AG09309 (cell line): ENCODE measurements at regions not wholly inside any gene's neighbourhood (a gene's known extent, or its start where the extent isn't known, plus 50 kb on each side); places are given as distances from the start of the nearest gene placed in this dataset.

ENCODE experiments used
- DNase-seq: peaks from one replicate; pipeline ENCODE4 v3.0.0-alpha.2; 2010; ENCODE audit warnings: low read depth
- H3K4me3 ChIP-seq: 2 replicates; pipeline ENCODE4 v1.5.1; 2011; ENCODE audit warnings: mild to moderate bottlenecking, low read depth, low read length, moderate library complexity; ENCODE audit not compliant: control insufficient read depth
- TF ChIP-seq, protein P1 (sequence below): IDR thresholded peaks from 2 replicates; pipeline ENCODE4 v1.5.1; 2011; ENCODE audit warnings: mild to moderate bottlenecking, low read depth, low read length, inconsistent platforms; ENCODE audit not compliant: insufficient read depth, control insufficient read depth; ENCODE audit errors: missing control alignments

DNA sequence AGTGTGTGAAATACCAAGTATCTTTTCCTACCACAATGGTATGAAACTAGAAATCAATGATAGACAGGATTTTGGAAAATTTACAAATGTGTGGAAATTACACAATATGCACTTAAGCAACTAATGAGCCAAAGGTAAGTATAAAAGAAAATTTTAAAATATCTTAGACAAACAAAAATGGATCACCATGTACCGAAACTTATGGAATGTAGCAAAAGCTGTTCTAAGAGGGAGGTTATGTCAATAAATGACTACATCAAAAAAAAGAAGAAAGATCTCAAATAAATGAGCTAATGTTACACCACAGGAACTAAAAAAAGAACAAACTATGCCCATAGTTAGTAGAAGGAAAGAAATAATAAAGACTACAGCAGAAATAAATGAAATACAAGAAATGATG, 1084.1 kb downstream of the TECRL start:
- H3K4me3 ChIP-seq, result no peak overlapping the region
- TF ChIP-seq, protein P1, sequence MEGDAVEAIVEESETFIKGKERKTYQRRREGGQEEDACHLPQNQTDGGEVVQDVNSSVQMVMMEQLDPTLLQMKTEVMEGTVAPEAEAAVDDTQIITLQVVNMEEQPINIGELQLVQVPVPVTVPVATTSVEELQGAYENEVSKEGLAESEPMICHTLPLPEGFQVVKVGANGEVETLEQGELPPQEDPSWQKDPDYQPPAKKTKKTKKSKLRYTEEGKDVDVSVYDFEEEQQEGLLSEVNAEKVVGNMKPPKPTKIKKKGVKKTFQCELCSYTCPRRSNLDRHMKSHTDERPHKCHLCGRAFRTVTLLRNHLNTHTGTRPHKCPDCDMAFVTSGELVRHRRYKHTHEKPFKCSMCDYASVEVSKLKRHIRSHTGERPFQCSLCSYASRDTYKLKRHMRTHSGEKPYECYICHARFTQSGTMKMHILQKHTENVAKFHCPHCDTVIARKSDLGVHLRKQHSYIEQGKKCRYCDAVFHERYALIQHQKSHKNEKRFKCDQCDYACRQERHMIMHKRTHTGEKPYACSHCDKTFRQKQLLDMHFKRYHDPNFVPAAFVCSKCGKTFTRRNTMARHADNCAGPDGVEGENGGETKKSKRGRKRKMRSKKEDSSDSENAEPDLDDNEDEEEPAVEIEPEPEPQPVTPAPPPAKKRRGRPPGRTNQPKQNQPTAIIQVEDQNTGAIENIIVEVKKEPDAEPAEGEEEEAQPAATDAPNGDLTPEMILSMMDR, result no peak
- DNase-seq, result no peak

DNA sequence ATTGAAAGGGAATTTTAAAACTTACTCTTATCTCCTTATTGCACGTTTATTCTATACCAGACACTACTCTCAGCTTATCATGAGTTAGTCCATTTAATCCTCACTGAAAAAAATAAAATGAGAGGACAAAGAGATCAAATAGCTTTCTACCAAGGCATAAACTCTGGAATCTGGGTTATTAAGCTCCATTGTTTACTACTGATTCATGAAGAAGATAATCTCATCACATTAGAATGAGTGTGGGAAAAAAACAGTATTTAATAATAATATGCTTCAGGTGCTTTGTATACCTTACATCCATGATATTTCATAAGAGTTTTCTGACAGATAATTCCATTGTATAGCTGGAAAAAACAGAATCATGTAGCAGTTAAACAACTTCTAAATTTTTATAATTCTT, 1092.6 kb downstream of the TECRL start:
- H3K4me3 ChIP-seq, result no peak overlapping the region
- DNase-seq, result no peak
- TF ChIP-seq, protein P1, result no peak

DNA sequence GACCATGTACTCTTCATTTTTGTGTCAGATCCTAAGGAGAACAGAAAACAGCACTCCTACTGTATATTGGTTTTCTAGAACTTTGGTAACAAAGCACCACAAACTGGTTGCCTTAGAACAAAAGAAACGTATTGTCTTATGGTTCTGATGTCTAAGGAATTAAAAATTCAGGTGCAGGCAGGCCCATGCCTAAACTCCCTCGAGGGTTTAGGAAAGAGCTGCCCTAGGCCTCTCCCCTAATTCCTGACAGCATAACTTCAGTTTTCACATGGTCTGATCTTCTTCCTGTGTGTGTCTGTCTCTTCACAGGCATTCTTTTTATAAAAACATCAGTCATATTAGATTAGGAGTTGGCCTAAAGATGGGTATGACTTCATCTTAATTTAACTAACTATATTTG, 1093.6 kb downstream of the TECRL start:
- TF ChIP-seq, protein P1, result no peak
- H3K4me3 ChIP-seq, result no peak overlapping the region
- no peak for DNase-seq

DNA sequence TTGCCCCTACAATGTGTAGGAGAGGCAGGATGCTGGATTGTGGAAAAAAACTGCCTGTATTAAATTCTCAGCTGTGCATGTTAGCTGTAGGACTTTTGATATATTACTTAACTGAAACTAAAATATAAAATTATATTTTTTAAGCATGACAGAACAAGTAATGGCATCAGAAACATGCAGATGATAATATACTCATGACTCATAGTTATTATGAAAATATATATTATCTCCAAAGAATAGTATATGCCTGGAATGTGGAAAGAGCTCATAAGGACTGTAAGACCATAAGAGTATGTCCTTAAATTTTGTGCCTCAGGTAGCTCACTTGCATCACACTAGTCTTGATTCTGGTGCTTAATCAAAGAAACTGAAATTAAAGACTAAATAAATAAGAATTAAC, 1100.6 kb downstream of the TECRL start:
- no peak overlapping the region for H3K4me3 ChIP-seq
- no peak for DNase-seq
- TF ChIP-seq, protein P1, result no peak

DNA sequence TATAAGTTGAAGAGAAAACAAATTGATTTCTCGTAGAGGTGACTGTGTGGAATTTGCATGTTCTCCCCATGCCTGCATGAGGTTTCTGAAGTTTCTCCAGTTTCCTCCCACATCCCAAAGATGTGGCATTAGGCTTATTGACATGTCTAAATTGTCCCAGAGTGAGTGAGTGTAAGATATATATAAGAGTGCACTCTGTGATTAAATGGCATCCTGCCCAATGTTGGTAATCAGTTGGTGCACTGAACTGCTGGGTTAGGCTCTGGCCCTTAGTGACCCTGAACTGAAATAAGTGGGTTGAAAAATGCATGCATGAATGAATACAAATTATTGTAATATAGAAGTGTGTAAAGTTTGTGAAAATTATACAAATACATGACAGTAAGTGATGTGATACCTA, 1106.5 kb downstream of the TECRL start:
- TF ChIP-seq, protein P1, result no peak
- no peak for DNase-seq
- H3K4me3 ChIP-seq, result no peak overlapping the region

DNA sequence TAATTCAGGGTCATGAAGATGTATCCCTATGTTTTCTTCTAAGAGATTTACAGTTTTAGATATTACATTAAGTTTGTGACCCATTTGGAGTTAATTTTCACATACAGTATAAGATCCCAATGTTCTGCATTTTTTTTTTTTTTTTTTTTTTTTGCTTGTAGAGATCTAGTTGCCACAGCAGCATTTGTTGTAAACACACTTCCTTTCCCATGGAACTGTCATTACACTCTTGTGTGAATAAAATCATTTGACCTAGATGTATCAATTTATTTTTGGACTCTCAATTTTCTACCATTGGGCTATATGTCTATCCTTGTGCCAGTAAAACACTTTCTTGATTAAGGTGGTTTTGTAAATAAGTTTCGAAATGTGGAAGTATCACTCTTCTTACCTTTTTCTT, 1107.2 kb downstream of the TECRL start:
- DNase-seq, result no peak
- H3K4me3 ChIP-seq, result no peak overlapping the region
- TF ChIP-seq, protein P1, result no peak

DNA sequence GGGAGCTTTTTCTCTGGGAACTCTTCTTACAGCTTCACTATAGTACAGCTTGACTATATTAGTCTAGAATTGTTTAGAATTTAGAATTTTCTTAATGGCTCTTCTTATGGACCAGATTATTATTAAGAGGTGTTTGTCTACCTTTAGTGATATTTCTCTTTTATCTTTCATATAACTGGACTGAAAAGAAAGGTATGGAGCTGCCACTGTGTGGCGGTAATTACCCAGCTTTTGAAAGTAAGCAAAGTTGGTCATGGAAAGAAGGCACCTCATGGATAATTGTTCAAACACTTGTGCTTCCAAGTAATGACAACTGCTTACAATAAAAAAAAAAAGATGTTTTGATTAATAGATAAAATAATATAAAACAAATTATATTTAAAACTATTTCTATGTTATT, 1112.5 kb downstream of the TECRL start:
- no peak overlapping the region for H3K4me3 ChIP-seq
- DNase-seq, result no peak
- TF ChIP-seq, protein P1, result no peak
